ENCODE measurements at regions not wholly inside any gene's neighbourhood (a gene's known extent, or its start where the extent isn't known, plus 50 kb on each side); places are given as distances from the start of the nearest gene placed in this dataset.
"Not testable (repeated sequence)": the region's sequence is repeated elsewhere in the genome, so short reads cannot be mapped to it uniquely, and the experiment has no call there.

GRCh38 chr5:152116934-152117333, 192.3 kb upstream of the GLRA1 start:
- no peak for DNase-seq (ENCODE audit: low read depth, low spot score)

GRCh38 chr5:152113401-152113800, 188.8 kb upstream of the GLRA1 start:
- no peak for DNase-seq (ENCODE audit: low read depth, low spot score)

- DNase-seq (ENCODE audit: low read depth, low spot score) = no peak
Measured at GRCh38 chr5:152107220-152107619, 182.6 kb upstream of the GLRA1 start.

GRCh38 chr5:152106571-152106970, 181.9 kb upstream of the GLRA1 start:
- no peak for DNase-seq (ENCODE audit: low read depth, low spot score)

GRCh38 chr5:152105085-152105484, 180.4 kb upstream of the GLRA1 start:
- DNase-seq (ENCODE audit: low read depth, low spot score) = no peak

GRCh38 chr5:152104211-152104610, 179.6 kb upstream of the GLRA1 start:
- no peak for DNase-seq (ENCODE audit: low read depth, low spot score)

- not testable (repeated sequence) for DNase-seq (ENCODE audit: low read depth, low spot score)
Measured at GRCh38 chr5:152102908-152103307, 178.3 kb upstream of the GLRA1 start.

- no peak for DNase-seq (ENCODE audit: low read depth, low spot score)
Measured at GRCh38 chr5:152102057-152102456, 177.4 kb upstream of the GLRA1 start.

GRCh38 chr5:152100462-152100861, 175.8 kb upstream of the GLRA1 start:
- DNase-seq (ENCODE audit: low read depth, low spot score) = no peak

- no peak for DNase-seq (ENCODE audit: low read depth, low spot score)
Measured at GRCh38 chr5:152097128-152097527, 172.5 kb upstream of the GLRA1 start.

GRCh38 chr5:152094716-152095115, 170.1 kb upstream of the GLRA1 start:
- no peak for DNase-seq (ENCODE audit: low read depth, low spot score)

GRCh38 chr5:152094060-152094459, 169.4 kb upstream of the GLRA1 start:
- DNase-seq (ENCODE audit: low read depth, low spot score) = no peak

GRCh38 chr5:152092580-152092979, 167.9 kb upstream of the GLRA1 start:
- no peak for DNase-seq (ENCODE audit: low read depth, low spot score)

GRCh38 chr5:152089644-152090043, 165.0 kb upstream of the GLRA1 start:
- DNase-seq (ENCODE audit: low read depth, low spot score) = no peak

- no peak for DNase-seq (ENCODE audit: low read depth, low spot score)
Measured at GRCh38 chr5:152086668-152087067, 162.0 kb upstream of the GLRA1 start.

GRCh38 chr5:152084476-152084875, 159.8 kb upstream of the GLRA1 start:
- DNase-seq (ENCODE audit: low read depth, low spot score) = no peak

- DNase-seq (ENCODE audit: low read depth, low spot score) = no peak
Measured at GRCh38 chr5:152083231-152083630, 158.6 kb upstream of the GLRA1 start.

- no peak for DNase-seq (ENCODE audit: low read depth, low spot score)
Measured at GRCh38 chr5:152072091-152072490, 147.4 kb upstream of the GLRA1 start.

GRCh38 chr5:152070591-152070990, 145.9 kb upstream of the GLRA1 start:
- no peak for DNase-seq (ENCODE audit: low read depth, low spot score)

GRCh38 chr5:152066784-152067183, 142.1 kb upstream of the GLRA1 start:
- no peak for DNase-seq (ENCODE audit: low read depth, low spot score)

GRCh38 chr5:152063004-152063403, 138.4 kb upstream of the GLRA1 start:
- DNase-seq (ENCODE audit: low read depth, low spot score) = no peak

GRCh38 chr5:152061095-152061494, 136.4 kb upstream of the GLRA1 start:
- DNase-seq (ENCODE audit: low read depth, low spot score) = no peak

- no peak for DNase-seq (ENCODE audit: low read depth, low spot score)
Measured at GRCh38 chr5:152058267-152058666, 133.6 kb upstream of the GLRA1 start.

GRCh38 chr5:152056931-152057330, 132.3 kb upstream of the GLRA1 start:
- no peak for DNase-seq (ENCODE audit: low read depth, low spot score)

Measured in pulmonary artery endothelial cell (primary cell).